ENCODE measurements at regions not wholly inside any gene's neighbourhood (a gene's known extent, or its start where the extent isn't known, plus 50 kb on each side); places are given as distances from the start of the nearest gene placed in this dataset.
A peak's percentile ranks its signal among the peaks of the same experiment; 100 is the strongest.

GRCh38 chr15:77557564-77557963 is 75.1 kb downstream of the LINGO1 start:
- no peak for DNase-seq (ENCODE audit: low spot score)
- FAIRE-seq: no peak

DNA sequence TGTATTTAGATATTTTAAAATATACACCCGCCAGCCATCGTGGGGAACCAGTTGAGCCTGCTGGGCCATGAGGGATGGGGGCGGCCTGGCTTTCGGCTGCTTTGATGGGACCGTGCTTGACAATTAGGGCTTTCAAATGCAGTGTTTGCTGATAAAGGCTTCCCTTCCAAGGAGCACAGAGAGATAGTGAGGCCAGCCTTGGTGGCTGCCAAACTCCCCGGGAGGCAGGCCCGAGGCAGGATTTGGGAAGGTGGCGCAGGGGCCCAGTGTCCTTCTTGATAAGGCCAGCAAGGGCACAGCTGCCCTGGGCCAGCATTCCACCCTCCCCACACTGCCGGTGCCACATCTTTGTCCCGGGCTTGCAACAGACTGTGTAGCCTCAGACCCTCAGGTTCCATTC is 75.6 kb downstream of the LINGO1 start:
- FAIRE-seq (no peak), DNase-seq (ENCODE audit: low spot score) (no peak)

- FAIRE-seq (no peak), DNase-seq (ENCODE audit: low spot score) (no peak)
Observed at GRCh38 chr15:77556622-77557021, 76.1 kb downstream of the LINGO1 start.

DNA sequence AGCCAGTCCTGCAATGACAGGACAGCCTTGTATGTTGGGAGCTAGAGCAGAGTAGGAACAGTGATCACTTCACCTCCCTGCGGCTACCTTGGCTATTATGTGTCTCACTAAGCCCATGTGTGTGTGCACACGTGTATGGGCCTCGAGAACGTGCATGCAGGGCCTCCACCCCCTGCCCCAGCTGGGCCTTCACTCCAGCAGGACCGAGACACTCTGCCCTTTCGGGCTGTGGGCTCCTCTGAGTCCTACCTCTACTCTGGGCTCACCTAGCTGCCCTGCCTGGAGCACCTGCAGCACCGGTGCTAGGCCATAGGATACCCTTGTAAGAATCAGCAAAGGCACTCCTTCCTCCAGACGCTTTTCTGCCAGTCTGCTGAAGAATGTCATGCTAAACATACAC is 77.5 kb downstream of the LINGO1 start:
- FAIRE-seq: no peak
- no peak for DNase-seq (ENCODE audit: low spot score)

GRCh38 chr15:77554306-77555080 is 78.2 kb downstream of the LINGO1 start:
- DNase-seq (ENCODE audit: low spot score) (no peak), FAIRE-seq (peak; percentile 35)

- DNase-seq (ENCODE audit: low spot score) (no peak), FAIRE-seq (no peak)
Observed at GRCh38 chr15:77553695-77554094, 79.0 kb downstream of the LINGO1 start.

- FAIRE-seq: peak; percentile 81
- no peak for DNase-seq (ENCODE audit: low spot score)
Observed at GRCh38 chr15:77553257-77553656, 79.5 kb downstream of the LINGO1 start.

DNA sequence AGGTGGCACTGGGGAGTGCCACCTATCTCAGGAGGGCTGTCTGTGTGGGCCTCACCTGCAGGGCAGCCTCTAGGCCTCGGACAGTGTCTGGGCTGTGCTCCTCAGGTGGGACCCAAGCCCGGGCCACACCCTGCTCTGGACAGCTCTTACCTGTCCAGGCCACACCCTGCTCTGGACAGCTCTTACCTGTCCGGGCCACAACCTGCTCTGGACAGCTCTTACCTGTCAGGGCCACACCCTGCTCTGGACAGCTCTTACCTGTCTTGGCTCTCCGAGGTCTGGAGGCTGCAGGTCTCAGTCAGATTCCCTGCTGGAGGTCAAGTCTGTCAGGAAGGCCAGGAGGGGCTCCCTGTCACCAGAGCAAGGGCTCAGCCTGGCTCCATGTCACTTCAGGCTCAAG is 80.6 kb downstream of the LINGO1 start:
- FAIRE-seq (peak; percentile 37), DNase-seq (ENCODE audit: low spot score) (no peak)

DNA sequence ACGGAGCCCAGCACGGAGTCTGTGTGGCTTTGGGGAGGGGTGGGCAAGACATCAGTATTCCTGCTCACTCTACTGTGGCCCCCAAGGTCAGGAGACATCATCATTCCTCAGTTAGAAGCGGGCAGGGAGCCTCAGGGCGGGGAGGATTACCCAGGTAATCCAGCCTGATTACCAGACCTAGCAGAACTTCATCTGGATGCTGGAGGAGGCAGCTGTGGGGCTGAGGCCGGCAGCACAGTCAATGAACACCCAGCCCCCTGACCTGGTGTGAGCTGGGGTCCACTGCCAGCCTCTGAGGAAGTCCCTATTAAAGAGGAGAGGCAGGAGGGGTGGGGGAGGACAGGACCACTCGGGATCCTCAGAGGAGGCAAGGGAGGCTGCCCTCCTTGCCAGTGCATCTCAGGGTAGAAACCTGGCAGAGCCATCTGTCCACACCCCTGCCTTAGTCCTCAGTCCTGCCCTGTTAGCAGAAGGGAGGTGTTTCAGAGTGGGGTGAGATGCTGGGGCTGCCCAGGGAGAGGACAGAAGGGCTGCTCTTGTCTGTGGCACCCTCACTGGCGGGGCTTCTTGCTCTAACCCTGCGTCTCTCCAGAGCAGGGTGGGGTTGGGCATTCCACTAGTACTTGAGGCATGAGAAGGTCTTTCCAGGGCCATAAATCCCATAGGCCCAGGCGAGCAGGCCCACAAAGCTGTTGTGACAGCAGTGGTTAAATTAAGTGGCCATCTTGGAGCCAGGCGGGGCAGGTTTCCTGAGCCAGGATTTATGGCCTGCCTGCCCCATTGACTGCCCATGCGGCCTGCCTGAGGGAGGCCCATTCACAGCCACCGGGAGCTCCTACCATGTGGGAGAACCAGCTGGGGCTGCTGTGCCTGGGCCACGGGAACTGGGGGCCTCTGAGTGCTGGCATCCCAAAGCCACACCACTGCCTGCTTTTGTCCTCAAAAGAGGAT is 82.1 kb downstream of the LINGO1 start:
- FAIRE-seq (no peak), DNase-seq (ENCODE audit: low spot score) (no peak)

- no peak for FAIRE-seq
- no peak for DNase-seq (ENCODE audit: low spot score)
Observed at GRCh38 chr15:77549576-77550288, 83.0 kb downstream of the LINGO1 start.

DNA sequence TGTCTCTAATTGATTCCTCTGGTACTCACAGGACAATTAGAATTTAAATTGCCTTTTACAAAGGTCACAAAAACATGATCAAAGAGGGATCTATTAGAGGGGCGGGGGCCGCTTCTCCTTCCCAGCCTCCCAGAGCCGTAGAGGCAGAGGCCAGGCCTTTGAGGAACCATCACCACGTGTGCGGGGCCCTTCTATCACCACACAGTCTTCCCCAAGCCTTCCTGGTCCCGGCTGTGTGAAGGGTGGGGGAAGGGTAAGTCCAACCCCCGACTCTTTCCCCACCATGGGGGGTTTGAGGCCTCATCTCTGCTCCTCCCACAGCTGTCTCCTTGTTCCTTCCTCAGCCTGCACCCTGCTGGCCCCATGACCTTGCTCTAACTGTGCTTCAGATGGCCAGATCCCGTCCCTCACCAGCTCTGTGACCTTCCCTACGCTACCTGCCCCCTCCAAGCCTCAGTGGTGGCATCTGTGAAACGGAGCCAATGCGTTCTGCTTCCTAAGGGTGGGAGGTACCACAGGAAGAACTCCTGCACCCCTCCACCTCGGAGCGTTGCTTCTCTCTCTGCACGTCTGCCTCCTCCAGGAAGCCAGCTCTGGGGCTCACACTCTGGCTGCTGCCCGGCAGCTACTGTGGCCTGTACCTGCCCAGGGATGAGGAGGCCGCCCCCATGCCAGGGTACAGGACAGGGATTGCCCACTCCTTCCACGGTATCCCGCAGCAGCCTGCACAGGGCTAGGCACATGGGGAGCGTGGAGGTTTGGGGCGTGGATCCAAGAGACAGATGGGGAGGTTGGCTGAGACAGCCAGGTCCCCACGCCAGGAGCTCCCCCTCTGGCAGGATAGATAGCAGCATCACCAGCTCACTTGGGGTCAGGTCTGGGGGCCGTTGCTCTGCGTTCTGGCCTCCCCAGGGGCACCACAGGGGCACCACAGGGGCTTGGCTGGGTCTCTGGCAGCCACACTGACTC is 83.8 kb downstream of the LINGO1 start:
- DNase-seq (ENCODE audit: low spot score) (no peak), FAIRE-seq (peak; percentile 9)

GRCh38 chr15:77547801-77548588 is 84.7 kb downstream of the LINGO1 start:
- DNase-seq (ENCODE audit: low spot score) (no peak), FAIRE-seq (peak; percentile 5)

- DNase-seq (ENCODE audit: low spot score): no peak
- FAIRE-seq: no peak
Observed at GRCh38 chr15:77546870-77547269, 85.8 kb downstream of the LINGO1 start.

- peak; percentile 56 for DNase-seq (ENCODE audit: low spot score)
- FAIRE-seq: no peak
Observed at GRCh38 chr15:77546050-77546501, 86.6 kb downstream of the LINGO1 start.

DNA sequence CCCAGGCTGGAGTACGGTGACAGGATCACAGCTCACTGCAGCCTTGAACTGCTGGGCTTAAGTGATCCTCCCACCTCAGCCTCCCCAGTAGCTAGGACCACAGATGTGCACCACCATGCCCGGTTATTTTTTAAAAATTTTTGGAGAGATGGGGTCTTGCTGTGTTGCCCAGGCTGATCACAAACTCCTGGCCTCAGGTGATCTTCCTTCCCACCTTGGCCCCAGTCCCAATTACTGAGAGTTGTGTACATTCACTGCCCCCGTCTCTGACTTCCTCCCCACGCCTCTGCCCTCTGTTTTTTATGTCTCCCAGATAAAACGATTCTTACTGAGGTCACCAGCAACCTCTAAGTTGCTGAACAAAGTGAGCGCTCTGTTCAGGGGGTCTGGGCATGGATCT is 87.7 kb downstream of the LINGO1 start:
- FAIRE-seq: no peak
- no peak for DNase-seq (ENCODE audit: low spot score)

- FAIRE-seq: no peak
- DNase-seq (ENCODE audit: low spot score): no peak
Observed at GRCh38 chr15:77544162-77544561, 88.5 kb downstream of the LINGO1 start.

DNA sequence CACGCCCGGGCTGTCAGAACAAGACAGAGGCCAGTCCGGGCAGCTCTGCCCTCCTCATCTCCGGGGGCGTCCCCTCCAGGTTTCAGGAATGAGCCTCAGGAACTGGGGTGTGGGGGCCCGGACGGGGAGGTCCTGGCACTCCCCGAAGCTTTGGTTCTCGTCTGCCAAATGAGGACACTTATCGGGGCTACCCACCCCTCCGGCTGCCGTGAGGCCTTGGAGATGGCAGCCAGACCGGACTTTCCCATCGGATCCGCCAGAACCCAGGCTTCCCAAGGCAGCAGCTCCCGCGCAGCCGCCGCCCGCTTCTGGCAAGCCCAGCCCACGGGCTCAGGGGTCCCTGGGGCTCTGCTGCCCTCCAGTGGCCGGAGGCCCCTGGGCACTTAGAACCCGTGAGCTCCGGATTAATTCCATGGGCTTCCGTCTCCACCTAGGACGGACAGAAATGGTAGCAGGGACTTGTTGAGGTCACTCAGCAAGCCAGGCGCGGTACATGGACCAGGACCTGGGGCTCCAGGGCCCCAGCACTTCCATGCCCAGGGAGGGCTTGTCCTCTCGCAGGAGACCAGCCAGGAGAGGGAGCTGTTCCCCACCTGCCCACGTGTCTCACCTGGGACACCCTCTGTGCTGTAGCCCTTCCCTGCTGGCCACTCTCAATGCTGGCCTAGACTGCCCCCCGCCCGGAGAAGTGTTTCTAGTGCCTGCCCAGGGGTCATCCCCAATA is 89.4 kb downstream of the LINGO1 start:
- FAIRE-seq: no peak
- peak; percentile 95 for DNase-seq (ENCODE audit: low spot score)

- FAIRE-seq (no peak), DNase-seq (ENCODE audit: low spot score) (peak; percentile 43)
Observed at GRCh38 chr15:77542491-77543001, 90.2 kb downstream of the LINGO1 start.
